Nephron progenitor cell (in vitro differentiated cells): ENCODE measurements at regions not wholly inside any gene's neighbourhood (a gene's known extent, or its start where the extent isn't known, plus 50 kb on each side); places are given as distances from the start of the nearest gene placed in this dataset.

Source experiments
- DNase-seq: peaks from one replicate; pipeline ENCODE4 v3.0.0; 2021
- H3K27ac Mint-ChIP-seq: 2 replicates; pipeline ENCODE4 v1.8.0; 2021; ENCODE audit warnings: mild to moderate bottlenecking, moderate library complexity, mixed read lengths
- H3K27me3 Mint-ChIP-seq: 2 replicates; pipeline ENCODE4 v1.8.0; 2021; ENCODE audit warnings: mild to moderate bottlenecking, low read depth, mixed read lengths; ENCODE audit not compliant: poor library complexity
- H3K36me3 Mint-ChIP-seq: 2 replicates; pipeline ENCODE4 v1.8.0; 2021; ENCODE audit warnings: low read depth, mixed read lengths
- H3K4me1 Mint-ChIP-seq: 2 replicates; pipeline ENCODE4 v1.8.0; 2021; ENCODE audit warnings: mixed read lengths
- H3K4me3 Mint-ChIP-seq: 2 replicates; pipeline ENCODE4 v1.8.0; 2021; ENCODE audit warnings: mild to moderate bottlenecking, moderate library complexity, mixed read lengths
- H3K9me3 Mint-ChIP-seq: 2 replicates; pipeline ENCODE4 v1.8.0; 2021; ENCODE audit warnings: mild to moderate bottlenecking, moderate library complexity, mixed read lengths
- CTCF ChIP-seq: fragments of 200-600 bp; sonication (generic); IDR thresholded peaks from 2 replicates; pipeline ENCODE4 v1.5.0; 2021; ENCODE audit warnings: antibody characterized with exemption

DNA sequence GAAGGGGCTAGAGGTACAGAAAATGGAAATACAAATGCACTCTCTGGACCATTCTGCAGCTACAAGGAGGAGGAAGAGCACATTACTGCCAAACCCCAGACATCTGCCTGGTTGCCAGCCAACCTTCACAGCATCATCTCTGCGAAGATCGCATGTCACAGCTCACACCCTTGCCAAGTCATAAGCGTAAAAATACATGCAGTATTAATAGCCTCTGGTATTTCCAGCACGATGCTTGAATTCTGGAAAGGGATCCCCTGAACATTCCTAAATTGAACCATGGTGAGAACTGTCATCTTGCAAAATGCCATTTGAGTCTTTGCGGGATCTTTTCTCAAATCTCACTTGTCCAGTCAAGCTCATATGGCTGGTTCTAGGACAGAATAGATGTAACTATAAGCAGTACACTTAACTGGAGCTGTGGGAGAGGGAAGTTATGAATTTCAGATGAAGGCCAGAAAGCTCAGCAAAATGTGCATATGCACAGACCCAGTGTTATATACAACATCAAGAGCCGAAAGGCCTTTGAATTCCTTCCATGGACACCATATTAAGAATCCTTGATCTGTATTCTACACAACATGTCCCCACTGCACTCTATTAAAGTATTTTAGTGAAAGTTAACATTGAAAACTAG, 211.6 kb downstream of the DUSP6 start:
- no peaks in the 10 kb centered on the region for H3K36me3 Mint-ChIP-seq
- peaks cover 23% of the 10 kb centered on the region for H3K4me1 Mint-ChIP-seq
- peaks cover 6% of the 10 kb centered on the region for H3K27me3 Mint-ChIP-seq
- no peak overlapping the region for H3K4me3 Mint-ChIP-seq
- H3K9me3 Mint-ChIP-seq, result no peaks in the 10 kb centered on the region
- no peak for TF ChIP-seq CTCF
- no peak for DNase-seq
- no peak overlapping the region for H3K27ac Mint-ChIP-seq

GRCh38 chr12:89140141-89140540, 212.2 kb downstream of the DUSP6 start:
- no peak overlapping the region for H3K27ac Mint-ChIP-seq
- H3K9me3 Mint-ChIP-seq, result no peaks in the 10 kb centered on the region
- no peak for DNase-seq
- peaks cover 6% of the 10 kb centered on the region for H3K27me3 Mint-ChIP-seq
- no peak overlapping the region for H3K4me3 Mint-ChIP-seq
- no peak for TF ChIP-seq CTCF
- no peaks in the 10 kb centered on the region for H3K36me3 Mint-ChIP-seq
- peaks cover 23% of the 10 kb centered on the region for H3K4me1 Mint-ChIP-seq

- Mint-ChIP-seq H3K27ac (no peak overlapping the region), H3K4me1 (peaks cover 23% of the 10 kb centered on the region), H3K27me3 (peaks cover 6% of the 10 kb centered on the region), H3K9me3 (no peaks in the 10 kb centered on the region), H3K4me3 (no peak overlapping the region), H3K36me3 (no peaks in the 10 kb centered on the region)
- no peak for TF ChIP-seq CTCF
- DNase-seq, result no peak
Observed at GRCh38 chr12:89139390-89139789, 212.9 kb downstream of the DUSP6 start.

- H3K36me3 Mint-ChIP-seq, result no peaks in the 10 kb centered on the region
- no peak for DNase-seq
- H3K27me3 Mint-ChIP-seq, result peaks cover 6% of the 10 kb centered on the region
- TF ChIP-seq CTCF, result no peak
- H3K9me3 Mint-ChIP-seq, result no peaks in the 10 kb centered on the region
- H3K4me1 Mint-ChIP-seq, result peaks cover 23% of the 10 kb centered on the region
- H3K4me3 Mint-ChIP-seq, result no peak overlapping the region
- H3K27ac Mint-ChIP-seq, result peak overlapping the region; percentile 12
Observed at GRCh38 chr12:89138048-89138852, 214.1 kb downstream of the DUSP6 start.

DNA sequence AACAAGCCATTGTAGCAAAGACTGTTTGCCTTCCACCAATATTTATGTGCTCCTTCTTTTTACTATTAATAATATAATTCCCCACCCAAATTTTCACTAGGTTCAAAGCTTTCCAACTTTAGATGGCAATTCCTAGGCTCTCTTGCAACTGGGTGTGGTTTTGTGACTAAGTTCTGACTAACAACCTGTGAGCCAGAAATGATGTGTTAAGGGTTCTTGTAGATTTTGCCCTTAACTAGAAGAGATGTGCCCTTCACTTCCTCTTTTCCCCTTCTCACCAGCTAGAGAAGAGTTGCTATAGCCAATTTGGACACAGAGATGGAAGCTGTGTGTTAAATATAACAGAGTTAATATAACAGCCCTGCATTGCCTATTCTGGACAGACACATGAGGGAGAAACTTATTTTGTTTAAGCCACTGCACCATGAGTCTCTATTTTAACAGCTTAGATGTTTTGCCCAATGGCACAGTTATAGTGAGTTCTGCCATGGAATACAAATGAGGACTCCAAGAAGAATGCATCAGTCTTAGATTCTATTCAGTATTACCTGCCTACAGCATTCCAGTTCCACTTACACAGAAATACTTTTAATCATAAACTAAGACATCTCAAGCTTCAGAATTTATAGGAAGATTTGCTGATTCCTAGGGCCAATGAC, 216.2 kb downstream of the DUSP6 start:
- H3K4me3 Mint-ChIP-seq, result no peak overlapping the region
- H3K9me3 Mint-ChIP-seq, result no peaks in the 10 kb centered on the region
- no peak overlapping the region for H3K27ac Mint-ChIP-seq
- no peak for TF ChIP-seq CTCF
- H3K36me3 Mint-ChIP-seq, result no peaks in the 10 kb centered on the region
- peaks cover 6% of the 10 kb centered on the region for H3K27me3 Mint-ChIP-seq
- H3K4me1 Mint-ChIP-seq, result peaks cover 23% of the 10 kb centered on the region
- DNase-seq, result no peak
